ENCODE measurements at regions not wholly inside any gene's neighbourhood (a gene's known extent, or its start where the extent isn't known, plus 50 kb on each side); places are given as distances from the start of the nearest gene placed in this dataset.

- TF ChIP-seq CTCF (IDR thresholded peaks at IDR 0.05), result no peak
- no peak for TF ChIP-seq POLR2A (IDR thresholded peaks at IDR 0.05)
- Histone ChIP-seq H3K27ac (no peak overlapping the region), H3K4me1 (peaks cover 0 to 11% (median 0%) of the 10 kb centered on the region in 4 donors), H3K27me3 (no peaks in the 10 kb centered on the region), H3K4me3 (no peak overlapping the region), H3K9me3 (no peaks in the 10 kb centered on the region), H3K36me3 (no peaks in the 10 kb centered on the region)
- no peak for DNase-seq
Measured at GRCh38 chr9:575139-575538, 266.4 kb upstream of the DMRT1 start.

- Histone ChIP-seq H3K27me3 (no peaks in the 10 kb centered on the region), H3K9me3 (no peaks in the 10 kb centered on the region), H3K36me3 (no peaks in the 10 kb centered on the region), H3K4me3 (no peak overlapping the region), H3K4me1 (no peaks in the 10 kb centered on the region), H3K27ac (no peak overlapping the region)
- no peak for DNase-seq
- TF ChIP-seq CTCF (IDR thresholded peaks at IDR 0.05), result no peak
- TF ChIP-seq POLR2A (IDR thresholded peaks at IDR 0.05), result no peak
Measured at GRCh38 chr9:580652-581342, 260.7 kb upstream of the DMRT1 start.

GRCh38 chr9:581673-582497, 259.6 kb upstream of the DMRT1 start:
- H3K9me3 ChIP-seq, result no peaks in the 10 kb centered on the region
- DNase-seq, result no peak
- no peak for TF ChIP-seq POLR2A (IDR thresholded peaks at IDR 0.05)
- peak in 2 of 6 experiments; percentile 17 to 22 for TF ChIP-seq CTCF (IDR thresholded peaks at IDR 0.05)
- H3K27ac ChIP-seq, result peak overlapping the region in 1 of 4 donors; percentile 1
- no peaks in the 10 kb centered on the region for H3K4me1 ChIP-seq
- H3K4me3 ChIP-seq, result no peak overlapping the region
- H3K27me3 ChIP-seq, result no peaks in the 10 kb centered on the region
- no peaks in the 10 kb centered on the region for H3K36me3 ChIP-seq

- Histone ChIP-seq H3K4me1 (peaks cover 0 to 2% (median 0%) of the 10 kb centered on the region in 4 donors), H3K27ac (no peak overlapping the region), H3K9me3 (no peaks in the 10 kb centered on the region), H3K36me3 (no peaks in the 10 kb centered on the region), H3K4me3 (no peak overlapping the region), H3K27me3 (no peaks in the 10 kb centered on the region)
- no peak for TF ChIP-seq CTCF (IDR thresholded peaks at IDR 0.05)
- no peak for TF ChIP-seq POLR2A (IDR thresholded peaks at IDR 0.05)
- DNase-seq, result no peak
Measured at GRCh38 chr9:582775-583174, 258.7 kb upstream of the DMRT1 start.

- TF ChIP-seq POLR2A (IDR thresholded peaks at IDR 0.05) (peak in 1 of 2 donors; percentile 23), CTCF (IDR thresholded peaks at IDR 0.05) (no peak)
- Histone ChIP-seq H3K27me3 (no peaks in the 10 kb centered on the region), H3K9me3 (no peaks in the 10 kb centered on the region), H3K4me3 (no peak overlapping the region), H3K36me3 (no peaks in the 10 kb centered on the region), H3K27ac (peak overlapping the region in 2 of 4 donors; percentile 57 to 69), H3K4me1 (peaks cover 0 to 21% (median 1%) of the 10 kb centered on the region in 4 donors)
- peak in 1 of 3 donors; percentile 62 for DNase-seq
Measured at GRCh38 chr9:587527-587926, 254.0 kb upstream of the DMRT1 start.
